Endothelial cell of umbilical vein (primary cell): ENCODE measurements at regions not wholly inside any gene's neighbourhood (a gene's known extent, or its start where the extent isn't known, plus 50 kb on each side); places are given as distances from the start of the nearest gene placed in this dataset.

Source experiments
- BruUV-seq: library from RNA; stranded (reverse); fragments of 400-500 nt; replicated peaks from 2 replicates; lab custom pipeline; 2021; lab: Mats Ljungman, UMichigan
- CTCF ChIA-PET: fragments of 300-600, 350-600 bp; sonication (Branson Sonifier 250); formaldehyde crosslinking; loops from one replicate; lab custom pipeline; 2021; ENCODE audit warnings: antibody characterized with exemption, inconsistent platforms; lab: Charles Lee
- POLR2A ChIA-PET: fragments of 300-600, 350-600 bp; sonication (Branson Sonifier 250); formaldehyde crosslinking; loops from one replicate; lab custom pipeline; 2021; ENCODE audit warnings: antibody characterized with exemption, inconsistent platforms; lab: Charles Lee
- DNase-seq: peaks from one replicate; pipeline ENCODE4 v3.0.0-alpha.2; 2011; ENCODE audit warnings: low read depth, low spot score
- FAIRE-seq: peaks from 2 replicates; lab custom pipeline; 2011; peaks lifted over from hg19 to GRCh38; lab: Jason Lieb, UNC
- H2AFZ ChIP-seq: 2 replicates; pipeline ENCODE4 v1.6.0; 2012; ENCODE audit warnings: low read depth, low read length, control low read depth, inconsistent platforms
- H3K27ac ChIP-seq: 2 replicates; pipeline ENCODE4 v1.5.1; 2011; ENCODE audit warnings: low read depth, mild to moderate bottlenecking, control low read depth, low read length, moderate library complexity; ENCODE audit not compliant: insufficient read depth
- H3K27me3 ChIP-seq, 2 experiments: 2 replicates each; pipeline versions ENCODE4 v1.6.0 to v1.6.1; 2011; ENCODE audit warnings: low read length in 2 of 2, mixed read lengths in 1 of 2; ENCODE audit not compliant: control insufficient read depth in 2 of 2, insufficient read depth in 2 of 2
- H3K36me3 ChIP-seq, 2 experiments: 2 replicates in 1 of 2; 3 replicates in 1 of 2; pipeline ENCODE4 v1.5.1; 2011; ENCODE audit warnings: low read length in 2 of 2, mild to moderate bottlenecking in 1 of 2, moderate library complexity in 1 of 2; ENCODE audit not compliant: control insufficient read depth in 2 of 2, insufficient read depth in 2 of 2; ENCODE audit errors: extremely low read depth in 1 of 2
- H3K4me1 ChIP-seq: 3 replicates; pipeline ENCODE4 v1.5.1; 2011; ENCODE audit warnings: mild to moderate bottlenecking, low read length; ENCODE audit not compliant: control insufficient read depth, insufficient read depth; ENCODE audit errors: extremely low read depth
- H3K4me2 ChIP-seq: 2 replicates; pipeline ENCODE4 v1.6.1; 2011; ENCODE audit warnings: low read length, control low read depth, mixed read lengths; ENCODE audit not compliant: insufficient read depth
- H3K4me3 ChIP-seq, 3 experiments: fragments of 200-600 bp in 1 of 3; sonication (generic), shearing (Covaris generic) in 1 of 3; replicated peaks in 1 of 3; 2 replicates each; pipeline ENCODE4 v1.5.1; 2011 to 2016; ENCODE audit warnings: control low read depth in 3 of 3, low read length in 3 of 3, mild to moderate bottlenecking in 2 of 3, inconsistent platforms in 1 of 3, low read depth in 1 of 3, moderate library complexity in 1 of 3; ENCODE audit not compliant: insufficient read depth in 1 of 3
- H3K79me2 ChIP-seq: 2 replicates; pipeline ENCODE4 v1.6.0; 2012; ENCODE audit warnings: low read length, inconsistent platforms; ENCODE audit not compliant: control insufficient read depth, insufficient read depth
- H3K9ac ChIP-seq: replicated peaks from 2 replicates; pipeline ENCODE3; 2011; ENCODE audit warnings: low read length, control low read depth; ENCODE audit not compliant: insufficient read depth; ENCODE audit errors: extremely low read depth
- H3K9me1 ChIP-seq: replicated peaks from 3 replicates; pipeline ENCODE4 v1.6.0; 2011; ENCODE audit warnings: mild to moderate bottlenecking, low read length; ENCODE audit not compliant: control insufficient read depth, insufficient read depth; ENCODE audit errors: extremely low read depth
- H3K9me3 ChIP-seq: replicated peaks from 2 replicates; pipeline ENCODE4 v1.5.1; 2012; ENCODE audit warnings: low read length, inconsistent platforms; ENCODE audit not compliant: control insufficient read depth, insufficient read depth
- H4K20me1 ChIP-seq: replicated peaks from 2 replicates; pipeline ENCODE3; 2011; ENCODE audit warnings: mild to moderate bottlenecking, low read length; ENCODE audit not compliant: control insufficient read depth, insufficient read depth; ENCODE audit errors: extremely low read depth
- EZH2 ChIP-seq: IDR thresholded peaks from 2 replicates; pipeline ENCODE4 v1.6.1; 2012; ENCODE audit warnings: borderline replicate concordance, low read depth, mild to moderate bottlenecking, moderate library complexity, low read length, inconsistent platforms; ENCODE audit not compliant: severe bottlenecking
- FOS ChIP-seq: IDR thresholded peaks from 2 replicates; pipeline ENCODE4 v1.6.1; 2011; ENCODE audit warnings: mild to moderate bottlenecking, low read length, moderate library complexity, borderline replicate concordance; ENCODE audit not compliant: insufficient read depth
- GATA2 ChIP-seq: IDR thresholded peaks from 2 replicates; pipeline ENCODE4 v1.7.0; 2011; ENCODE audit warnings: low read depth, mild to moderate bottlenecking, moderate library complexity, mixed read lengths, low read length; ENCODE audit not compliant: insufficient read length, insufficient read depth
- JUN ChIP-seq: IDR thresholded peaks from 2 replicates; pipeline ENCODE4 v1.6.1; 2011; ENCODE audit warnings: borderline replicate concordance, low read depth; ENCODE audit not compliant: insufficient read length, insufficient read depth
- MYC ChIP-seq: IDR thresholded peaks from one replicate; pipeline ENCODE4 v1.6.1; 2011; ENCODE audit warnings: mild to moderate bottlenecking, low read depth, low read length
- POLR2A ChIP-seq: IDR thresholded peaks from 2 replicates; pipeline ENCODE4 v1.6.1; 2012; ENCODE audit warnings: low read depth, mild to moderate bottlenecking, control low read depth, low read length
- POLR2AphosphoS5 ChIP-seq: IDR thresholded peaks from 2 replicates; pipeline ENCODE4 v1.6.1; 2012; ENCODE audit warnings: low read depth, mild to moderate bottlenecking, control low read depth, low read length, moderate library complexity; ENCODE audit not compliant: insufficient read depth
- dilution Hi-C: fragments of 300-500 bp; cut with MboI; formaldehyde crosslinking; loops from one replicate; pipeline ENCODE4 v1.15.0; 2019; ENCODE audit warnings: low sequenced_read_pairs; ENCODE audit not compliant: extremely low pct_ligation_motif_present
- intact Hi-C: fragments of 100-400 bp; cut with micrococcal nuclease; formaldehyde crosslinking; loops from one replicate; pipeline ENCODE4 v1.10.0; 2022
- TF ChIP-seq, protein P1 (sequence below): IDR thresholded peaks from 2 replicates; pipeline ENCODE4 v1.6.1; 2011; ENCODE audit not compliant: insufficient read depth, insufficient read length
- TF ChIP-seq, protein P2 (sequence below), 2 donors: IDR thresholded peaks; 1 replicate in 1 of 2; 2 replicates in 1 of 2; pipeline ENCODE4 v1.5.1; 2011; ENCODE audit warnings: low read length in 2 of 2, mild to moderate bottlenecking in 2 of 2, moderate library complexity in 2 of 2, control low read depth in 1 of 2, inconsistent platforms in 1 of 2, low read depth in 1 of 2; ENCODE audit not compliant: insufficient read depth in 1 of 2; ENCODE audit errors: extremely low read depth in 1 of 2

DNA sequence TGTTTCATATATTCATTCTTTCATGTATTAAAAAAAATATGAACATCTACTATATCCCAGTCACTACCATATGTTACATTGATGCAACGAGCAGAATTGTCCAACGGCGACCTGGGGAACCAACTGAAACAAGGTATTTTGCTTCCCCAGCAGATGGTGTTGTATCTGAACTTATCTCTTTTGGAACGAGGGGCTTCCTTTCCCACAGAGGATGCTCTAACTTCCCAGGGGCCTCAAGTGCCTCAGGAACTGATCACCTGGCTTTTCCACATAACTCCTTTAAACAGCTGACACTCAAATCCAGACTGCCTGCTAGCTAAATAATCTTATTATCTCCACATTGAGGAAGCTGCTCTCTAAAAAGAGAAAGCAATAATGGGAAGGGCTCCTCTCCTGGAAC is 259.3 kb downstream of the HTR7 start:
- no peak for FAIRE-seq
- H3K4me2 ChIP-seq: no peak overlapping the region
- intact Hi-C loops: no loop called here

DNA sequence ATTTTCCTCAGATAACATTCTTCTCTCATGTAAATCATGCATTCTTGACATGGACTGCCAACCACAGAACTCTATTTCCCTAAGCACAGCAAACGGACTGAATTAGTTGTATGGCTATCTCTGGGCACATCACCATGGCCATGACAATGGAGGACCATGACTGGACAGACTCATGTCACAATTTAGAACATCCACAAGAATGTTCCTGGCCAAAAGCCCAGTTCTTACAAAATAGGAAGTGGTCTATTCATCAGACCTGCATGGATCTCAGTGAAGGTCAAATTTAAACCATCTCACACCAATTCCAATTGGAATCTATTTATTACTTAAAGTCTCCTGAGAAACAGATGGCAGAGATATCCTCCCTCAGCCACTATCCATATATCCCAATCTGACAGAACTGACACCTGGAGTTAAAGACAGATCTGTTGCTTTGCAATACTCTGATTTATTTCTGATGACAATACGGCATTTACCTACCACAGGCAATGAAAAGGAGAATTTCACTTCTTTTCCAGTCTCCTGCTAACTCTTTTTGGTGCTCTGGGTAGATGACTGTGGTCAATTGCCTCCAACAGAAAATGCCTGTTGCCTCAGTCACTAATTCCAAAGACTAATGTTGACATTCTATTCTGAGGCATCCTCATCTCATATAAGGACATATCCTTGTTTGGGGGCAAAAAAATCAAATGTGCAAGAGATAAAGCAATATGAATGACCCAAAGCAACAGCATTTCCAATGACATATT is 254.8 kb downstream of the HTR7 start:
- POLR2A ChIA-PET: no interaction called here
- dilution Hi-C loops: no loop called here

More for the DNA sequence above, 259.3 kb downstream of the HTR7 start:
- ChIA-PET POLR2A (no interaction called here), CTCF (interaction anchor here (1.0 to 1.5 kb wide), 2 partner anchors 310 to 450 kb away, joined by 3 to 8 read pairs; no protein-coding TSS in a partner anchor)
- Histone ChIP-seq H3K36me3 (no peaks in the 10 kb centered on the region), H3K4me3 (no peak overlapping the region), H3K9me3 (no peaks in the 10 kb centered on the region), H3K27me3 (peaks cover 5 to 6% of the 10 kb centered on the region in 2 experiments), H4K20me1 (no peaks in the 10 kb centered on the region), H2AFZ (no peak overlapping the region), H3K9ac (no peak overlapping the region), H3K79me2 (no peaks in the 10 kb centered on the region), H3K27ac (no peak overlapping the region), H3K9me1 (no peaks in the 10 kb centered on the region), H3K4me1 (no peaks in the 10 kb centered on the region)
- dilution Hi-C loops: no loop called here
- no peak for DNase-seq
- no TSS peak for BruUV-seq
- TF ChIP-seq, protein P1, sequence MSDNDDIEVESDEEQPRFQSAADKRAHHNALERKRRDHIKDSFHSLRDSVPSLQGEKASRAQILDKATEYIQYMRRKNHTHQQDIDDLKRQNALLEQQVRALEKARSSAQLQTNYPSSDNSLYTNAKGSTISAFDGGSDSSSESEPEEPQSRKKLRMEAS: no peak
- TF ChIP-seq JUN (no peak), POLR2AphosphoS5 (no peak)

More for the DNA sequence above, 254.8 kb downstream of the HTR7 start:
- CTCF ChIA-PET: no interaction called here
- no peaks in the 10 kb centered on the region for H3K9me1 ChIP-seq
- H3K4me2 ChIP-seq: no peak overlapping the region
- TF ChIP-seq, protein P1: no peak
- TF ChIP-seq EZH2 (no peak), FOS (no peak), POLR2A (no peak), GATA2 (no peak), JUN (no peak), MYC (no peak), POLR2AphosphoS5 (no peak)
- TF ChIP-seq, protein P2, sequence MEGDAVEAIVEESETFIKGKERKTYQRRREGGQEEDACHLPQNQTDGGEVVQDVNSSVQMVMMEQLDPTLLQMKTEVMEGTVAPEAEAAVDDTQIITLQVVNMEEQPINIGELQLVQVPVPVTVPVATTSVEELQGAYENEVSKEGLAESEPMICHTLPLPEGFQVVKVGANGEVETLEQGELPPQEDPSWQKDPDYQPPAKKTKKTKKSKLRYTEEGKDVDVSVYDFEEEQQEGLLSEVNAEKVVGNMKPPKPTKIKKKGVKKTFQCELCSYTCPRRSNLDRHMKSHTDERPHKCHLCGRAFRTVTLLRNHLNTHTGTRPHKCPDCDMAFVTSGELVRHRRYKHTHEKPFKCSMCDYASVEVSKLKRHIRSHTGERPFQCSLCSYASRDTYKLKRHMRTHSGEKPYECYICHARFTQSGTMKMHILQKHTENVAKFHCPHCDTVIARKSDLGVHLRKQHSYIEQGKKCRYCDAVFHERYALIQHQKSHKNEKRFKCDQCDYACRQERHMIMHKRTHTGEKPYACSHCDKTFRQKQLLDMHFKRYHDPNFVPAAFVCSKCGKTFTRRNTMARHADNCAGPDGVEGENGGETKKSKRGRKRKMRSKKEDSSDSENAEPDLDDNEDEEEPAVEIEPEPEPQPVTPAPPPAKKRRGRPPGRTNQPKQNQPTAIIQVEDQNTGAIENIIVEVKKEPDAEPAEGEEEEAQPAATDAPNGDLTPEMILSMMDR (IDR thresholded peaks at IDR 0.05; ENCODE audit: extremely low read depth in 1 of 2, insufficient read depth in 1 of 2, low read depth in 1 of 2, low read length in 2 of 2): no peak
- H3K27ac ChIP-seq: no peak overlapping the region
- H3K9me3 ChIP-seq: no peaks in the 10 kb centered on the region
- H3K4me3 ChIP-seq: no peak overlapping the region
- DNase-seq (no peak), FAIRE-seq (no peak)
- peaks cover 0 to 1% of the 10 kb centered on the region in 2 experiments for H3K27me3 ChIP-seq
- no peaks in the 10 kb centered on the region for H4K20me1 ChIP-seq
- H3K36me3 ChIP-seq: no peaks in the 10 kb centered on the region
- H3K79me2 ChIP-seq: no peaks in the 10 kb centered on the region
- intact Hi-C loops: no loop called here
- H3K4me1 ChIP-seq: no peaks in the 10 kb centered on the region
- H3K9ac ChIP-seq: no peak overlapping the region
- no TSS peak for BruUV-seq
- no peak overlapping the region for H2AFZ ChIP-seq
